Daoy (cell line): ENCODE measurements at regions not wholly inside any gene's neighbourhood (a gene's known extent, or its start where the extent isn't known, plus 50 kb on each side); places are given as distances from the start of the nearest gene placed in this dataset.
"Not testable (repeated sequence)": the region's sequence is repeated elsewhere in the genome, so short reads cannot be mapped to it uniquely, and the experiment has no call there.

ENCODE experiments used
- DNase-seq: peaks from one replicate; pipeline ENCODE4 v3.0.0-alpha.2; 2015; ENCODE audit warnings: low read depth

DNA sequence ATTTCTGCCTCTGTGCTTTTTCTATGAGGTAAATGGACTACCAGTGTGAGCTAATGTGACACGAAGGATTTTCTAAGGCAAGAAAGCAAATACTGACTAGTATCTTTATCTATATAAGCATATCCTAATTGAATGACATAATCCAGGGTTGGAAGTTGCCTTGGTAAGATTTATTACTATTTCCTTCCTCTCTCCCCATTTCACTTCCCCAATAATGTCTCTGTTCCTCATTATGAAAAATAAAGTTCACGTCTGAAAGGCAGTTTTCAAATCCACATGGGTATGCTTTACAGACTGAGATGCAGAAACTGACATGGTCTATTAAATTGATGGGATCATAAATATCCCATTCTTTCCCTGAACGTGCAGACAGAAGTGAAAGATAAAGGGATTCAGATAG, 86.0 kb downstream of the DTWD1 start:
- no peak for DNase-seq

GRCh38 chr15:49707598-49707997, 86.8 kb downstream of the DTWD1 start:
- no peak for DNase-seq

DNA sequence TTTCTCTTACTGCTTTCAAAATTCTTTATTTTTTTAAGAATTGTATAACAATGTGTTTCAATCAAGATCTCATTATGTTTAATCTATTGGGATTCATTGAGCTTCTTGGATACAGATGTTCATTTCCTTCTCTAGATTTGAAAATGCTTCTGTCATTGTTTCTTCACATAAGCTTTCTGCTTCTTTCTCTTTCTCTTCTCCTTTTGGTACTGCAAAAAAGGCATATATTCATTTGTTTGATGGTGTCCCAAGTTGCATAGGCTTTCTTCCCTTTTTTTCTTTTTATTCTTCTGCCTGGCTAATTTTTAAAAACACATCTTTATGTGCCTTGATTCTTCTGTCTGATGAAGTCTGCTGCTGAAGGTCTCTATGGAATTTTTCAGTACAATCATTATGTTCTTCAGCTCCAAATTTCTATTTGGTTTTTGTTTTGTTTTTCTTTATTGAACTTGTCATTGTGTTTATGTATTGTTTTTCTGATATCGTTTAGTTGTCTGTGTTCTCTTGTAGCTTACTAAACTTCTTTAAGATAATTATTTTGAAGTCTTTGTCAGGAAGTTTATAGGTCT, 88.9 kb downstream of the DTWD1 start:
- no peak for DNase-seq

DNA sequence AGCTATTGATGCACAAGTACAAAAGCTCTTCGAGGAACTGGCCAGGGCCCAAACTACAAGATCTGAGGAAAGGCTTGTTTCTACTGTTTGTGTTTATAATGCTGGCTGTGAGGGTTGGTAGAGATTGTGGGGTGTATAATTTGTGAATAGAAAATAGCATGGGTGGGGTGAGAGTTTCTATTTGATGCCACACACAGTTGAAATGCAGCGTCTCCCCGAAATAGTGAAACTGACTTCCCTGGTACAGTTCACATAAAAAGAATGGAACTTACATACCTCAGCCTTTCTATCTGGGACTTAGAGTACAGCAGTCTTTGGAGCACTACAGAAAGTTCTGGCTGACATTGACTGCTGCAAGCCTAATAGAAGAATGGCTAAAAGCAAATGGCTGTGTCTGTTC, 91.3 kb downstream of the DTWD1 start:
- no peak for DNase-seq

- DNase-seq, result no peak
These were observed 92.1 kb downstream of the DTWD1 start for GRCh38 chr15:49712846-49713450.

DNA sequence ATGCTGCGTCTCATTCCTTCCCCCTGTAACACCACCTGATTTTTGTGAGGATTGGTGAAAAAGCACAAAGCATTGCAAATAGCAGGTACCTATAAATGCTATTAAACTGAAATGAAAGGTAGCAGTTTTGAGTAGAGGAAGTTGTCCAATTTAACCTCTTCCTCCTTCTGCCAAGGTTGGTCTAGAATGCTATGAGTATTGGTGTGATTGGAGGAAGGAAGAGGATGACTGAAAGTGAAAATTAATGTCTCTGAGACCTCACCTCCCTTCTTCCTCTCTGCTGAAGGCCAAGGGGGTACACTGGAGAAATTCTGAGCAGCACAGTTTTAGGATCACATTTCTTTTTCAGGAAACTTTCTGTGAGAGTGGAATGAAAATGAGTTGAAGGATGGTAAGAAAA, 94.4 kb downstream of the DTWD1 start:
- no peak for DNase-seq

GRCh38 chr15:49715701-49716100, 94.9 kb downstream of the DTWD1 start:
- no peak for DNase-seq

GRCh38 chr15:49718234-49718633, 97.4 kb downstream of the DTWD1 start:
- no peak for DNase-seq

DNA sequence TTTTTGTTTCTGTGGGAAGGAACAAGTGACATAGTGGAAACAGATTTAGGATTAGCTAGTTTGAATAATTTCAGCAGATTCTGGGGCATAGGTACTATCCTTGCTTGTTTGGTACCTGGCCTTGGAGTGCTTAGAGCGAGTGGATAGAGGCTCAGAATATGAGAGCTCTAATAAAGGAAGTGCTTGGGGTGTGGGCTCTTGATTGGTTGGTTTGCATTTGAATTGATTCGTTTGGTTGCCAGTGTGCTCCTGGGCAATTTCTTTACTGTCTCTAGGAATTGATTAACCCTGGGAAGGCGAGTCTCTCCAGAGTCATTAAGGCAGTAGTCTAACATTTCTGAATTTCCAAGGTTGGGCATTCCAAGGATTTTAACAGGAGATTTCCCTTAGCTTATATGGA, 98.0 kb downstream of the DTWD1 start:
- DNase-seq, result no peak

DNA sequence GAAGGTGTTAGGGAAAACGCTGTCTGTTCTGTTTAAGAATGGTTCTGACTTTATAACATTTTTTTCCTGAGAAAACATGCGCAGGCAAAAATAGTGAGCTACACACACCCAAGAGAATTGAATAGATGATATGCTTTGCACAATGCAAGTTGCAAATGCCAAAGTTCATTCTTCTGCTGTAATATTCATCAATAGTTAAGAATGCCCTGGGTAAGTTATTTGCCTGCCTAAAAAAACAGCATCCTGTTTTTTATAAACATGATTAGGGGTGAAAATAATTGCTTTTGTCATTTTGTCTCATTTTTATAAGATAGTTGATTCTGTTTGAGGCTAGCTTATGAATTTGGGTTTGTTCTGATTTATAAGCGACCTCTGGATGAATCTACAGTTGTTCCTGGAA, 99.4 kb downstream of the DTWD1 start:
- DNase-seq, result no peak

DNA sequence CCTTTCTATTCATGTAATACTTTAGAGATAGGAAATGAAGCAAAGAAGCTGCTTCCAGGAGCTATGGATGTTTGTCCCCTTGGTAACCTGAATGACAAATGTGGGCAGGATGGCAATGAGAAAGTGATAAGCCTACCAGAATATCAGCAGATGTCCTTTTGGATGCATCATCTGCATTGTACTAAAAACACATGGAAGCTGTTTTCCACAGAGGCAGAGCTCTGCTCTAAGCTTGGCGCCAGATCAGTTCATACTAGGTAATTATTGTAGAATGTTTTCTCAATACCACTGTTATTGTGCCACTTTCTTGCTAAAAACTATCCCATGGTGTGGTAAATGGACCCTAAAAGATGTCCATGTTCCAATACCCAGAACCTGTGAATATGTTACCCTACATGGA, 100.2 kb downstream of the DTWD1 start:
- DNase-seq, result no peak

DNA sequence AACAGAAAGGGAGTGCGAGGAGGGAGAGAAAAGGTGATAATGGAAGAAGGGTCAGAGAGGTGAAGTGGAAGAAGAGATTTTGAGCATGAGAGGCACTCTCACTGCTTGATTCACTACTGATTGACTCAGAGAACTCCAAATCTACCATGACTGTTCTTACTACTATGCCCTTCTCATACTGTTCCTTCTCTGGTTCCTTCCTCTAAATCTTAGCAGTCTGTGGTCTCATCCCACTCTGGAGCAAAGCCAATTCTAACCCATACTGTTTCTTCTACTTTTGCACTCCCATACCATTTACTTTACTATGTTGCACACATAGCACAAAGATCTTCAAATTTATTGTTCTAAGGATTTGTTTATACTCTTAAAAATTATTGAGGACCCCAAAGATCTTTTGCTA, 100.8 kb downstream of the DTWD1 start:
- no peak for DNase-seq

DNA sequence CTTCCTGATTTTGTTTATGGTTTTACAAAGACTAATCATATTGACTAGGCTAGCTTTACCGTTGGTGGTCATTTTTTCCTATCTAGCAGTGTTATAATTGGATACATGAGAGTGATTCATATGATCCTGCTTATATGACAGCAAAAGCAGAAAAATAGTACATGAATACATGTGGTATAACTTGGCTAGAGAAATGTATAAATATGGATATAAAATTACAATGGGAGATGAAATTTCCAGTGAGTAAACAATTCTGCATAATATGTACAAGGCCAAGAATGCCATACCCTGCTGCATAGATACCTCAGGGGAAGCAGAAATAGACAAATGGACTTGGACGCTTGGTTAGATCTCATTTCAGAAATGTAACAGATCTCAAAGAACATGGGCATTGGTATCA, 103.1 kb downstream of the DTWD1 start:
- DNase-seq, result no peak

GRCh38 chr15:49731187-49732099, 110.6 kb downstream of the DTWD1 start:
- peak; percentile 2 for DNase-seq

DNA sequence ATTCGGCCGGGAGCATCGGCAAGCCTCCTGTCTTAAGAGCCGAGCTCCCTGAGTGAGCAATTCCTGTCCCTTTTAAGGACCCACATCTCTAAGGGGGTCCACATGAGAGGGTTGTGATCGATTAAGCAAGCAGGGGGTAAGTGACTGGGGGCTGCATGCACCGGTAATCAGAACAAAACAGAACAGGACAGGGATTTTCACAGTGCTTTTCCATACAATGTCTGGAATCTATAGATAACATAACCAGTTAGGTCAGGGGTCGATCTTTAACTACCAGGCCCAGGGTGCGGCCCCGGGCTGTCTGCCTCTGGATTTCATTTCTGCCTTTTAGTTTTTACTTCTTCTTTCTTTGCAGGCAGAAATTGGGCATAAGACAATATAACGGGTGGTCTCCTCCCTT, 111.3 kb downstream of the DTWD1 start:
- not testable (repeated sequence) for DNase-seq

DNA sequence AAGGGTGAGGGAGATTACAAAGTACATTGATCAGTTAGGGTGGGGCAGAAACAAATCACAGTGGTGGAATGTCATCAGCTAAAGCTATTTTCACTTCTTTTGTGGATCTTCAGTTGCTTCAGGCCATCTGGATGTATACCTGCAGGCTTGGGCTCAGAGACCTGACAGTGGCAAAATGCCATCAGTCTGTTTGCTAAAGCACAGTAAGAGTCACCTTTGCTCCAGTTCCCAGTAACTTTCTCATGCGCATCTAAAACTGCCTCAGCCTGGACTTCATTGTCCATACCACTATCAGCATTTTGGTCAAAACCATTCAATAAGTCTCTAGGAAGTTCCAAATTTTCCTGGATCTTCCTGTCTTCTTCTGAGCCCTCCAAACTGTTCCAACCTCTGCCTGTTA, 113.2 kb downstream of the DTWD1 start:
- DNase-seq, result not testable (repeated sequence)

GRCh38 chr15:49734831-49735508, 114.1 kb downstream of the DTWD1 start:
- no peak for DNase-seq

GRCh38 chr15:49737127-49737526, 116.3 kb downstream of the DTWD1 start:
- no peak for DNase-seq

DNA sequence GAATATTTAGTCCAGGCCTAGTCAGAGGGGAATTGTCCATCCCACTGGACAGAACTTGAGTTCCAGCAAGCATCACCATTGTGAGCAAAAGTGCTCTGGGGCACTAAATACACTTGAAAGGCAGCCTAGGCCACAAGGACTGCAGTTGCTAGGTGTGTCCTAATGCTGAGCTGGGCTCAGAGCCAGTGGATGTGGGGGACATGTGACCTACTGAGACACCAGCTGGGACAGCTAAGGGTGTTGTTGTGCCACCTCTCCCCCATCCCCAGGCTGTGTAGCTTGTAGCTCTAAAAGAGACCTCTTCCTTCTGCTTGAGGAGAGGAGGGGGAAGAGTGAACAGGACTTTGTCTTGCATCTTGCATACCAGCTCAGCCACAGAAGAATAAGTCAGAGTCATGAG, 120.9 kb downstream of the DTWD1 start:
- DNase-seq, result no peak

DNA sequence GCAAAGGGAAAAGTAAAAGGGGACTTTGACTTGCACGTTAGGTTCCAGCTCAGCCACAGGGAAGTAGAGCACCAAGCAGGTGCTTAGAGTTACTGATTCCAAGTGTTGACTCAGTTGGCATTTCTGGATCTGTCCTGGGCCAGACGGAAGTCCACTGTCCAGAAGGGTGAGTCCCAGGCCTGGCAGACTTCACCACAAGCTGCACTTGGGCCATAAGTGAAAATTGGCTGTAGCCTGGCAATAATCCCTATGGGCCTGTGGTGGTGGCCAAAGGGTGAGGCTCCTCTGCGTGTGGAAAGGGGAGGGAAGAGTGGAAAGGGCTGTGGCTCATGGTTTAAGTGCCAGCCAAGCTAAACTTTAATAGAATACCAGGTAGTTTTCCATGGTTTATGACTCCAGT, 121.5 kb downstream of the DTWD1 start:
- no peak for DNase-seq

GRCh38 chr15:49747340-49747739, 126.5 kb downstream of the DTWD1 start:
- DNase-seq, result no peak

- DNase-seq, result no peak
These were observed 127.9 kb downstream of the DTWD1 start for GRCh38 chr15:49748791-49749190.

DNA sequence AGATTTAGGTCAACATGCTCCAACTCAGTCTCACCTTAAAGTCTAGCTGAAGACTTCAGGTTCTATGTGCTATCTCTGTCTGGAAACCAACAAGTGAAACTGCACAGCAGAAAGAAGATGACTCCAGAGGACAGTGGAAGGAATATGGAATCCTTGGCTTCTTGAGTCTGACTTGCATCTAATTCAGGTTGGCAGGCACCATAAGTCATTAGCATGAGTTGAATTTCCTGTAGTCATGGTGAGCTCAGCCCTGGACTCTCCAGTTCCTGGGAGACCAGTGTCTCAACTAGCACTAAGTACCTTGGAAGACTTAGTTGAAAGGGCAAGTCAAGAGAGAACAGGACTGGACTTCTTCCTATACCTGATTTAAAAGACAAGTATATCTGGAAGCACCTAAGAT, 129.7 kb downstream of the DTWD1 start:
- no peak for DNase-seq
